ENCODE measurements at regions not wholly inside any gene's neighbourhood (a gene's known extent, or its start where the extent isn't known, plus 50 kb on each side); places are given as distances from the start of the nearest gene placed in this dataset.

DNA sequence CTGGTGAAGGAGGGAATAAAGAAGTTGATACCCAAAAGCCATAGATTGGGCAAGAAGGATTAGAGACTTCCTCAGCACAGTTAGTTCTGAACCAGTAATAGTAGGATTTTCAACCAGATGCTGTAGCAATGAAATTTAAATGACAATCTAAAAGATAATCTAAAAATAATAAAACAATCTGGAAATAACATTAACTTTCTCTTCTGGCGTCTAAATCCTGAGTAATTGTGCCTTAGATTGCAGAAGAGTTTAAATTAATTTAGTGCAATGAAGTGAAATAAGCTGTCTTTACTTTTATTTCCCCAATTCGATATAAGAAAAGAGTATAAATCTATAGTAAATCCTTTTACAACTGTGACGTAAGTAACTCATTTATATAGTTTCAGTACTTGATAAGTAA lies 186.8 kb upstream of the DOK6 start:
- Histone ChIP-seq H3K23ac (ENCODE audit: insufficient read length) (no peak overlapping the region), H3K4me3 (ENCODE audit: extremely low read depth in 1 of 4, insufficient read depth in 2 of 4, low read depth in 3 of 4, low read length in 4 of 4) (no peak overlapping the region), H3K79me1 (ENCODE audit: low read depth, low read length) (no peaks in the 10 kb centered on the region), H3K27ac (ENCODE audit: low read depth, low read length) (no peak overlapping the region), H3K4me1 (replicated peaks in 1 of 4; ENCODE audit: control insufficient read depth in 3 of 4, insufficient read depth in 4 of 4, low read length in 3 of 4) (peaks cover 0 to 2% (median 0%) of the 10 kb centered on the region in 4 experiments; a peak in 2 of 7 replicates), H3K36me3 (ENCODE audit: control insufficient read depth in 2 of 4, insufficient read depth in 4 of 4, low read length in 3 of 4) (no peaks in the 10 kb centered on the region), H4K5ac (ENCODE audit: insufficient read length, low read depth, low read length) (no peak overlapping the region), H3K56ac (replicated peaks; ENCODE audit: insufficient read length, low read depth, low read length) (no peak overlapping the region), H2BK12ac (ENCODE audit: low read depth, low read length) (no peak overlapping the region), H3K23me2 (ENCODE audit: low read depth, low read length) (no peaks in the 10 kb centered on the region), H3K4ac (replicated peaks; ENCODE audit: insufficient read length, low read depth, low read length) (no peak overlapping the region), H3K18ac (ENCODE audit: extremely low read depth, low read length) (no peak overlapping the region), H3K9me3 (ENCODE audit: insufficient read depth in 2 of 2, low read depth in 1 of 2, low read length in 1 of 2) (no peaks in the 10 kb centered on the region), H3K4me2 (ENCODE audit: insufficient read depth in 1 of 2, low read depth in 2 of 2, low read length in 2 of 2) (no peak overlapping the region), H2BK120ac (replicated peaks; ENCODE audit: low read depth, low read length) (no peak overlapping the region), H3K14ac (ENCODE audit: insufficient read length) (no peak overlapping the region), H4K91ac (replicated peaks; ENCODE audit: insufficient read length, low read length) (no peak overlapping the region), H4K20me1 (replicated peaks in 1 of 2; ENCODE audit: control insufficient read depth in 1 of 2, insufficient read depth in 2 of 2, low read length in 2 of 2) (no peaks in the 10 kb centered on the region), H2BK5ac (ENCODE audit: low read depth, low read length) (no peak overlapping the region), H3K27me3 (replicated peaks in 1 of 4; ENCODE audit: control insufficient read depth in 3 of 4, extremely low read depth in 1 of 4, insufficient read depth in 3 of 4, low read length in 3 of 4) (no peaks in the 10 kb centered on the region), H4K8ac (ENCODE audit: extremely low read depth, insufficient read depth, low read length) (no peak overlapping the region), H2AFZ (ENCODE audit: low read length) (no peak overlapping the region), H3K9ac (replicated peaks in 1 of 4; ENCODE audit: extremely low read depth in 1 of 4, low read depth in 3 of 4, low read length in 3 of 4) (no peak overlapping the region), H2AK5ac (ENCODE audit: low read depth, low read length) (no peak overlapping the region), H3K79me2 (ENCODE audit: control insufficient read depth in 1 of 2, insufficient read depth in 2 of 2, low read length in 2 of 2) (no peaks in the 10 kb centered on the region), H2BK15ac (ENCODE audit: low read length) (no peak overlapping the region), H2BK20ac (ENCODE audit: low read length) (no peak overlapping the region)
- no peak for TF ChIP-seq SP1 (IDR thresholded peaks at IDR 0.05; ENCODE audit: low read depth, low read length)
- TF ChIP-seq SIX5 (IDR thresholded peaks at IDR 0.05; ENCODE audit: low read depth, low read length), result no peak
- no peak for TF ChIP-seq TAF1 (IDR thresholded peaks at IDR 0.05; ENCODE audit: low read depth, low read length)
- TF ChIP-seq TAF7 (optimal IDR thresholded peaks at IDR 0.05; ENCODE audit: borderline replicate concordance, low read depth, low read length), result no peak
- TF ChIP-seq CHD2 (IDR thresholded peaks at IDR 0.05; ENCODE audit: low read length), result no peak
- no peak for TF ChIP-seq FOSL1 (IDR thresholded peaks at IDR 0.05; ENCODE audit: insufficient read depth, low read depth, low read length)
- no peak for TF ChIP-seq JUN (IDR thresholded peaks at IDR 0.05; ENCODE audit: low read depth, low read length)
- TF ChIP-seq SP4 (IDR thresholded peaks at IDR 0.05; ENCODE audit: low read length), result no peak
- FAIRE-seq (no peak), DNase-seq (ENCODE audit: low read depth in 1 of 2, low spot score in 2 of 2) (no peak)
- WGBS, 2 experiments (ENCODE audit: extremely low coverage in 1 of 2, insufficient coverage in 1 of 2, insufficient read length in 1 of 2, insufficient replicate concordance in 2 of 2, low coverage in 1 of 2, low lambda C conversion rate in 2 of 2, missing lambda C conversion rate in 1 of 2), result 86% methylated on average over 3 of the region's 3 CpGs; no CpG with 5 or more reads in 1 of the 2 experiments
- ChIA-PET CTCF (ENCODE audit: partially characterized antibody) (no interaction called here), POLR2A (ENCODE audit: partially characterized antibody) (no interaction called here)

Data from H1 (cell line).